ENCODE measurements at regions not wholly inside any gene's neighbourhood (a gene's known extent, or its start where the extent isn't known, plus 50 kb on each side); places are given as distances from the start of the nearest gene placed in this dataset.

DNA sequence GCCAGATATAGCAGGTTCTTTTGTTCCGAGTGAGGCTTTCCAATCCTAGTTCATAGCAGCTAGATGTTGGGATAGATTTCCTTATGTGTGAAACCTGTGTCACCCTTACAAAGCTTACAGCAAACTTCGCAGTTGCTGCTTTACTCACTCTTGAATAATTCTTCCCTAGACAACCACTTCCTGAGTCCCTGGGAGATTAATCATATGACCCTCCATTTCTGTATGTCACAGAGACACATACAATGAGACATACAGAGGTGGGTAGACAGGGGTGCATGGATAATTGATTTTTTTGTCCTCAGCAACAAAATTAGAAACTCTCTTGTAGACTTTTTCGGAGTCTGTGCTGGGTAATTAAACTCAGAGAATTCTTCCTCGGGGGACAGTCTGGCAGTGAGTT lies 163.2 kb downstream of the NSUN3 start:
- Histone ChIP-seq H3K9me3 (ENCODE audit: low read length) (no peaks in the 10 kb centered on the region), H3K27me3 (ENCODE audit: control insufficient read depth in 1 of 2, insufficient read depth in 2 of 2, low read length in 2 of 2) (no peaks in the 10 kb centered on the region), H3K4me1 (ENCODE audit: insufficient read depth, low read length) (no peaks in the 10 kb centered on the region), H3K27ac (ENCODE audit: low read depth, low read length) (no peak overlapping the region), H3K4me3 (ENCODE audit: low read depth in 1 of 2, low read length in 2 of 2) (no peak overlapping the region), H3K36me3 (ENCODE audit: insufficient read depth, low read length) (no peaks in the 10 kb centered on the region), H3K9ac (ENCODE audit: low read length) (no peak overlapping the region)

GRCh38 chr3:94232921-94233320 lies 170.1 kb downstream of the NSUN3 start:
- H3K9me3 ChIP-seq (ENCODE audit: low read length), result no peaks in the 10 kb centered on the region
- no peaks in the 10 kb centered on the region for H3K27me3 ChIP-seq (ENCODE audit: control insufficient read depth in 1 of 2, insufficient read depth in 2 of 2, low read length in 2 of 2)
- no peak overlapping the region for H3K4me3 ChIP-seq (ENCODE audit: low read depth in 1 of 2, low read length in 2 of 2)
- H3K9ac ChIP-seq (ENCODE audit: low read length), result no peak overlapping the region
- H3K27ac ChIP-seq (ENCODE audit: low read depth, low read length), result no peak overlapping the region
- no peaks in the 10 kb centered on the region for H3K4me1 ChIP-seq (ENCODE audit: insufficient read depth, low read length)
- H3K36me3 ChIP-seq (ENCODE audit: insufficient read depth, low read length), result no peaks in the 10 kb centered on the region

GRCh38 chr3:94234177-94234788 lies 171.4 kb downstream of the NSUN3 start:
- Histone ChIP-seq H3K27ac (ENCODE audit: low read depth, low read length) (no peak overlapping the region), H3K4me1 (ENCODE audit: insufficient read depth, low read length) (no peaks in the 10 kb centered on the region), H3K9me3 (ENCODE audit: low read length) (no peaks in the 10 kb centered on the region), H3K4me3 (ENCODE audit: low read depth in 1 of 2, low read length in 2 of 2) (no peak overlapping the region), H3K36me3 (ENCODE audit: insufficient read depth, low read length) (no peaks in the 10 kb centered on the region), H3K27me3 (ENCODE audit: control insufficient read depth in 1 of 2, insufficient read depth in 2 of 2, low read length in 2 of 2) (no peaks in the 10 kb centered on the region), H3K9ac (ENCODE audit: low read length) (no peak overlapping the region)

- Histone ChIP-seq H3K4me3 (ENCODE audit: low read depth in 1 of 2, low read length in 2 of 2) (no peak overlapping the region), H3K27me3 (ENCODE audit: control insufficient read depth in 1 of 2, insufficient read depth in 2 of 2, low read length in 2 of 2) (no peaks in the 10 kb centered on the region), H3K36me3 (ENCODE audit: insufficient read depth, low read length) (no peaks in the 10 kb centered on the region), H3K9me3 (ENCODE audit: low read length) (no peaks in the 10 kb centered on the region), H3K9ac (ENCODE audit: low read length) (no peak overlapping the region), H3K4me1 (ENCODE audit: insufficient read depth, low read length) (peaks cover 7% of the 10 kb centered on the region), H3K27ac (ENCODE audit: low read depth, low read length) (no peak overlapping the region)
These were observed 179.1 kb downstream of the NSUN3 start for GRCh38 chr3:94241986-94242385.

DNA sequence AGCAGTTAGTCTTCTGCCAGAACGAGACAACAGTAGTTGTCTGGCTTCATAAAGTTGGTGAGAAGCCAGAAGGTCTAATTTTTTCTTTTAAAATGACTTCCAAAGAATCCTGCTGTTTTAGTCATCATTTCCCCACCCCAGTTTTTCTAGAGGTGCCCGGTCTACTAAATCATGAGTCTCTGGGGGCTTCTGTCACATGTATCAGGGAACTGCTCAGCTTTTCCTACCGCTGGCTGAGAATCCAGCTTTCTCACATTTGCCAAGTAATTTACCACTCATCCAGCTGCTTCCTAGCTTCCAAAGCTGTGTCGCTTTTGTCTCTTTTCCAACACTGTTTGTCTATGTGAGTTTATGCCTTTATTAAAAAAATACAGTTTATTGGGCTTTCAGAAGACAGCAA lies 183.3 kb downstream of the NSUN3 start:
- no peaks in the 10 kb centered on the region for H3K36me3 ChIP-seq (ENCODE audit: insufficient read depth, low read length)

GRCh38 chr3:94248042-94248441 lies 185.2 kb downstream of the NSUN3 start:
- Histone ChIP-seq H3K9me3 (ENCODE audit: low read length) (no peaks in the 10 kb centered on the region), H3K9ac (ENCODE audit: low read length) (no peak overlapping the region), H3K36me3 (ENCODE audit: insufficient read depth, low read length) (no peaks in the 10 kb centered on the region), H3K27me3 (ENCODE audit: control insufficient read depth in 1 of 2, insufficient read depth in 2 of 2, low read length in 2 of 2) (no peaks in the 10 kb centered on the region), H3K4me3 (ENCODE audit: low read depth in 1 of 2, low read length in 2 of 2) (no peak overlapping the region), H3K27ac (ENCODE audit: low read depth, low read length) (no peak overlapping the region), H3K4me1 (ENCODE audit: insufficient read depth, low read length) (peaks cover 7% of the 10 kb centered on the region)

More for the DNA sequence above, 183.3 kb downstream of the NSUN3 start:
- Histone ChIP-seq H3K9ac (ENCODE audit: low read length) (no peak overlapping the region), H3K4me3 (ENCODE audit: low read depth in 1 of 2, low read length in 2 of 2) (no peak overlapping the region), H3K9me3 (ENCODE audit: low read length) (no peaks in the 10 kb centered on the region), H3K27me3 (ENCODE audit: control insufficient read depth in 1 of 2, insufficient read depth in 2 of 2, low read length in 2 of 2) (no peaks in the 10 kb centered on the region), H3K27ac (ENCODE audit: low read depth, low read length) (no peak overlapping the region), H3K4me1 (ENCODE audit: insufficient read depth, low read length) (peaks cover 7% of the 10 kb centered on the region)

DNA sequence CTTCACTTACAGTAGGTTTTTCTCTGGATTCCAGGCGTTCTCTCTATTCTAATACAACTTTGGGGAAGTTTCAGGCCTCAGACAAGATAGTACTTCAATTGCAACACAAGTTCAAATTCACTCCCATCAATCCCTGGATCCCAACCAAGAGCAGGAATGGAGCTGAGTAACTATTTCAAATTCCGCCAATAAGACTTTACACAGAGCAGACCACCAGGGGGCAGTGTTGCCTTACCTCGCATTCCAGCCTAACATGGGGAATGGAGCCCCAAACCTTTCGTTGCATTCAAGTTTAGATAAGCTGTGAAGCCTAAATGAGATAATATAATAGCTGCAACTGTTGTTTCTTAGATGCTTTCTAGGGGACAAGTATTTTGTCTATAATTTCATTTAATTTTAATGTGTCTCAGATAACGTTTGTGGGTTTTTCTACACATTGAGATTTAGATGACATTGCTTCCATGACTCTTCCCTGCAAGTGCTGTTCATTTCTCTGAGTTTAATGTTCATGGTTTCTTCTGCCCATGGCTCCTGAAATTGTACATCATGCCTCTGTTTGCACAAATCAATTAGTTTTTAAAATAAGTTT lies 186.7 kb downstream of the NSUN3 start:
- Histone ChIP-seq H3K4me1 (ENCODE audit: insufficient read depth, low read length) (peaks cover 7% of the 10 kb centered on the region), H3K4me3 (ENCODE audit: low read depth in 1 of 2, low read length in 2 of 2) (no peak overlapping the region), H3K36me3 (ENCODE audit: insufficient read depth, low read length) (no peaks in the 10 kb centered on the region), H3K9ac (ENCODE audit: low read length) (no peak overlapping the region), H3K27ac (ENCODE audit: low read depth, low read length) (no peak overlapping the region), H3K27me3 (ENCODE audit: control insufficient read depth in 1 of 2, insufficient read depth in 2 of 2, low read length in 2 of 2) (no peaks in the 10 kb centered on the region), H3K9me3 (ENCODE audit: low read length) (no peaks in the 10 kb centered on the region)

DNA sequence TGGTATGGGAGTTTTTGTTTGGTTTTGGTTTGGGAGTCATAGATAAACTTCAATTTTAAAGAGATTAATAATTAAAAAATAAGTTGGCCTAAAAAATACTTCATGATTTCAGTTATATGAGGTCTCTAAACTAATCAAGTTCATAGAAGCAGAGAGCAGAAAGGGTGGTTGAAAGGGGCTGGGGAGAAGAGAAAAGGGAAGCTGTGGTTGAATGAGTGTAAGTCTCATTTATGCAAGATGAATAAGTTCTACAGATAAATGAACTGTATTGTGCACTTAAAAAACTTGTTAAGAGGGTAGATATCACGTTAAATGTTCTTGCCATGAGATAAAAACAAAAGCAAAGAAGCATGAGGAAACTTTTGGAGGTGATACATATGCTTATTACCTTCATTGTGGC lies 188.7 kb downstream of the NSUN3 start:
- Histone ChIP-seq H3K27ac (ENCODE audit: low read depth, low read length) (no peak overlapping the region), H3K9me3 (ENCODE audit: low read length) (no peaks in the 10 kb centered on the region), H3K4me1 (ENCODE audit: insufficient read depth, low read length) (no peaks in the 10 kb centered on the region), H3K9ac (ENCODE audit: low read length) (no peak overlapping the region), H3K4me3 (ENCODE audit: low read depth in 1 of 2, low read length in 2 of 2) (no peak overlapping the region), H3K36me3 (ENCODE audit: insufficient read depth, low read length) (no peaks in the 10 kb centered on the region), H3K27me3 (ENCODE audit: control insufficient read depth in 1 of 2, insufficient read depth in 2 of 2, low read length in 2 of 2) (no peaks in the 10 kb centered on the region)

GRCh38 chr3:94252316-94252715 lies 189.5 kb downstream of the NSUN3 start:
- H3K9ac ChIP-seq (ENCODE audit: low read length), result no peak overlapping the region

GRCh38 chr3:94256888-94257813 lies 194.3 kb downstream of the NSUN3 start:
- no peaks in the 10 kb centered on the region for H3K9me3 ChIP-seq (ENCODE audit: low read length)
- no peaks in the 10 kb centered on the region for H3K36me3 ChIP-seq (ENCODE audit: insufficient read depth, low read length)
- no peaks in the 10 kb centered on the region for H3K4me1 ChIP-seq (ENCODE audit: insufficient read depth, low read length)
- H3K27ac ChIP-seq (ENCODE audit: low read depth, low read length), result no peak overlapping the region
- H3K9ac ChIP-seq (ENCODE audit: low read length), result no peak overlapping the region
- no peak overlapping the region for H3K4me3 ChIP-seq (ENCODE audit: low read depth in 1 of 2, low read length in 2 of 2)
- H3K27me3 ChIP-seq (ENCODE audit: control insufficient read depth in 1 of 2, insufficient read depth in 2 of 2, low read length in 2 of 2), result no peaks in the 10 kb centered on the region

More at GRCh38 chr3:94252316-94252715, 189.5 kb downstream of the NSUN3 start:
- H3K27me3 ChIP-seq (ENCODE audit: control insufficient read depth in 1 of 2, insufficient read depth in 2 of 2, low read length in 2 of 2), result no peaks in the 10 kb centered on the region
- H3K9me3 ChIP-seq (ENCODE audit: low read length), result no peaks in the 10 kb centered on the region
- H3K36me3 ChIP-seq (ENCODE audit: insufficient read depth, low read length), result no peaks in the 10 kb centered on the region
- H3K4me3 ChIP-seq (ENCODE audit: low read depth in 1 of 2, low read length in 2 of 2), result no peak overlapping the region
- H3K27ac ChIP-seq (ENCODE audit: low read depth, low read length), result no peak overlapping the region
- no peaks in the 10 kb centered on the region for H3K4me1 ChIP-seq (ENCODE audit: insufficient read depth, low read length)

- no peak overlapping the region for H3K9ac ChIP-seq (ENCODE audit: low read length)
- H3K36me3 ChIP-seq (ENCODE audit: insufficient read depth, low read length), result no peaks in the 10 kb centered on the region
- H3K27me3 ChIP-seq (ENCODE audit: control insufficient read depth in 1 of 2, insufficient read depth in 2 of 2, low read length in 2 of 2), result no peaks in the 10 kb centered on the region
- H3K27ac ChIP-seq (ENCODE audit: low read depth, low read length), result no peak overlapping the region
- H3K4me3 ChIP-seq (ENCODE audit: low read depth in 1 of 2, low read length in 2 of 2), result no peak overlapping the region
- H3K9me3 ChIP-seq (ENCODE audit: low read length), result no peaks in the 10 kb centered on the region
- H3K4me1 ChIP-seq (ENCODE audit: insufficient read depth, low read length), result no peaks in the 10 kb centered on the region
These were observed 196.0 kb downstream of the NSUN3 start for GRCh38 chr3:94258851-94259250.

Measured in muscle layer of colon (tissue), 2 donors.